ENCODE measurements at regions not wholly inside any gene's neighbourhood (a gene's known extent, or its start where the extent isn't known, plus 50 kb on each side); places are given as distances from the start of the nearest gene placed in this dataset.

GRCh38 chr11:70668204-70669202 lies 270.2 kb downstream of the CTTN start (continued):
- TF ChIP-seq ZBTB10 (CRISPR knock-in tag; IDR thresholded peaks at IDR 0.05; ENCODE audit: borderline replicate concordance) (no peak), RELA (CRISPR knock-in tag; IDR thresholded peaks at IDR 0.05) (no peak), ZNF720 (CRISPR knock-in tag; IDR thresholded peaks at IDR 0.05) (no peak), TERF1 (CRISPR knock-in tag; IDR thresholded peaks at IDR 0.05) (no peak), ETV6 (CRISPR knock-in tag; conservative IDR thresholded peaks at IDR 0.05) (no peak), ZIK1 (CRISPR knock-in tag; IDR thresholded peaks at IDR 0.05; ENCODE audit: borderline replicate concordance, low read depth) (no peak), ONECUT2 (CRISPR knock-in tag; IDR thresholded peaks at IDR 0.05) (no peak), SALL2 (CRISPR knock-in tag; IDR thresholded peaks at IDR 0.05) (peak; percentile 47; the same call in 1 of the 2 replicates), RBFOX2 (IDR thresholded peaks at IDR 0.05; ENCODE audit: low read depth, low read length) (no peak)
- TF ChIP-seq, protein P1, sequence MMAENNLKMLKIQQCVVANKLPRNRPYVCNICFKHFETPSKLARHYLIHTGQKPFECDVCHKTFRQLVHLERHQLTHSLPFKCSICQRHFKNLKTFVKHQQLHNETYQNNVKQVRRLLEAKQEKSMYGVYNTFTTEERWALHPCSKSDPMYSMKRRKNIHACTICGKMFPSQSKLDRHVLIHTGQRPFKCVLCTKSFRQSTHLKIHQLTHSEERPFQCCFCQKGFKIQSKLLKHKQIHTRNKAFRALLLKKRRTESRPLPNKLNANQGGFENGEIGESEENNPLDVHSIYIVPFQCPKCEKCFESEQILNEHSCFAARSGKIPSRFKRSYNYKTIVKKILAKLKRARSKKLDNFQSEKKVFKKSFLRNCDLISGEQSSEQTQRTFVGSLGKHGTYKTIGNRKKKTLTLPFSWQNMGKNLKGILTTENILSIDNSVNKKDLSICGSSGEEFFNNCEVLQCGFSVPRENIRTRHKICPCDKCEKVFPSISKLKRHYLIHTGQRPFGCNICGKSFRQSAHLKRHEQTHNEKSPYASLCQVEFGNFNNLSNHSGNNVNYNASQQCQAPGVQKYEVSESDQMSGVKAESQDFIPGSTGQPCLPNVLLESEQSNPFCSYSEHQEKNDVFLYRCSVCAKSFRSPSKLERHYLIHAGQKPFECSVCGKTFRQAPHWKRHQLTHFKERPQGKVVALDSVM (CRISPR knock-in tag; IDR thresholded peaks at IDR 0.05): peak; percentile 53; the same call in 1 of the 2 replicates
- TF ChIP-seq, protein P2, sequence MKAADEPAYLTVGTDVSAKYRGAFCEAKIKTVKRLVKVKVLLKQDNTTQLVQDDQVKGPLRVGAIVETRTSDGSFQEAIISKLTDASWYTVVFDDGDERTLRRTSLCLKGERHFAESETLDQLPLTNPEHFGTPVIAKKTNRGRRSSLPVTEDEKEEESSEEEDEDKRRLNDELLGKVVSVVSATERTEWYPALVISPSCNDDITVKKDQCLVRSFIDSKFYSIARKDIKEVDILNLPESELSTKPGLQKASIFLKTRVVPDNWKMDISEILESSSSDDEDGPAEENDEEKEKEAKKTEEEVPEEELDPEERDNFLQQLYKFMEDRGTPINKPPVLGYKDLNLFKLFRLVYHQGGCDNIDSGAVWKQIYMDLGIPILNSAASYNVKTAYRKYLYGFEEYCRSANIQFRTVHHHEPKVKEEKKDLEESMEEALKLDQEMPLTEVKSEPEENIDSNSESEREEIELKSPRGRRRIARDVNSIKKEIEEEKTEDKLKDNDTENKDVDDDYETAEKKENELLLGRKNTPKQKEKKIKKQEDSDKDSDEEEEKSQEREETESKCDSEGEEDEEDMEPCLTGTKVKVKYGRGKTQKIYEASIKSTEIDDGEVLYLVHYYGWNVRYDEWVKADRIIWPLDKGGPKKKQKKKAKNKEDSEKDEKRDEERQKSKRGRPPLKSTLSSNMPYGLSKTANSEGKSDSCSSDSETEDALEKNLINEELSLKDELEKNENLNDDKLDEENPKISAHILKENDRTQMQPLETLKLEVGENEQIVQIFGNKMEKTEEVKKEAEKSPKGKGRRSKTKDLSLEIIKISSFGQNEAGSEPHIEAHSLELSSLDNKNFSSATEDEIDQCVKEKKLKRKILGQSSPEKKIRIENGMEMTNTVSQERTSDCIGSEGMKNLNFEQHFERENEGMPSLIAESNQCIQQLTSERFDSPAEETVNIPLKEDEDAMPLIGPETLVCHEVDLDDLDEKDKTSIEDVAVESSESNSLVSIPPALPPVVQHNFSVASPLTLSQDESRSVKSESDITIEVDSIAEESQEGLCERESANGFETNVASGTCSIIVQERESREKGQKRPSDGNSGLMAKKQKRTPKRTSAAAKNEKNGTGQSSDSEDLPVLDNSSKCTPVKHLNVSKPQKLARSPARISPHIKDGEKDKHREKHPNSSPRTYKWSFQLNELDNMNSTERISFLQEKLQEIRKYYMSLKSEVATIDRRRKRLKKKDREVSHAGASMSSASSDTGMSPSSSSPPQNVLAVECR (CRISPR knock-in tag; IDR thresholded peaks at IDR 0.05; ENCODE audit: borderline replicate concordance): 0 out of 2 replicates have a peak, but pooled peaks have one; percentile 17
